Calu3 (cell line): ENCODE measurements at regions not wholly inside any gene's neighbourhood (a gene's known extent, or its start where the extent isn't known, plus 50 kb on each side); places are given as distances from the start of the nearest gene placed in this dataset.

Source experiments
- BruUV-seq: library from RNA; stranded (reverse); fragments of 400-500 nt; replicated peaks from 2 replicates; lab custom pipeline; 2021; lab: Mats Ljungman, UMichigan
- CTCF ChIA-PET: fragments of 300-600 bp; sonication (Branson Sonifier 250); formaldehyde crosslinking; loops from one replicate; lab custom pipeline; 2022; ENCODE audit warnings: antibody characterized with exemption; lab: Charles Lee
- DNase-seq: peaks from one replicate; pipeline ENCODE4 v3.0.0; 2022
- H3K27ac Mint-ChIP-seq: one replicate; pipeline ENCODE4 v1.8.0; 2022; ENCODE audit warnings: mixed read lengths; ENCODE audit not compliant: unreplicated experiment
- H3K27me3 Mint-ChIP-seq: one replicate; pipeline ENCODE4 v1.8.0; 2022; ENCODE audit warnings: mixed read lengths; ENCODE audit not compliant: unreplicated experiment
- H3K36me3 Mint-ChIP-seq: one replicate; pipeline ENCODE4 v1.8.0; 2022; ENCODE audit warnings: mild to moderate bottlenecking, moderate library complexity, mixed read lengths; ENCODE audit not compliant: insufficient read depth, unreplicated experiment
- H3K4me1 Mint-ChIP-seq: one replicate; pipeline ENCODE4 v1.8.0; 2022; ENCODE audit warnings: mild to moderate bottlenecking, low read depth, mixed read lengths; ENCODE audit not compliant: unreplicated experiment
- H3K4me3 Mint-ChIP-seq: one replicate; pipeline ENCODE4 v1.8.0; 2022; ENCODE audit warnings: mild to moderate bottlenecking, low read depth, moderate library complexity, mixed read lengths; ENCODE audit not compliant: unreplicated experiment
- H3K9me3 Mint-ChIP-seq: one replicate; pipeline ENCODE4 v1.8.0; 2022; ENCODE audit warnings: low read depth, mixed read lengths; ENCODE audit not compliant: unreplicated experiment
- intact Hi-C: fragments of 100-400 bp; cut with micrococcal nuclease; formaldehyde crosslinking; loops from one replicate; pipeline ENCODE4 v1.10.0; 2022; ENCODE audit not compliant: unreplicated experiment
- TF ChIP-seq, protein P1 (sequence below): fragments of 200-600 bp; IDR thresholded peaks from one replicate; pipeline ENCODE4 v1.8.0; 2022; ENCODE audit warnings: antibody characterized with exemption; ENCODE audit not compliant: unreplicated experiment

DNA sequence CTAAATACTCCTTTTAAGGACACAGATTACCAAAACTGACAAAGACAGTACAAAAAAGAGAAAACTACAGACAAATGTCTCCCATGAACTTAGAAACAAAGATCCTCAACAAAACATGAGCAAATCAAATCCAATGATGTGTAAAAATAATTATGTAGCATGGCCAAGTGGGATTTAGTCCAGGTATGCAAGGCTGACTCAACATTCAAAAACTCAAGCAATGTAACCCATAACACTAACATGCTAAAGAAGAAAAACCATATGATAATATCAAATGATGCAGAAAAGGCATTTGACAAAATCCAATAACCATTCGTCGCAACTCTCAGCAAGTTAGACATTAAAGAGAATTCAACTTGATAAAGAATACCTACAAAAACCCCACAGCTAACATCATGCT, 239.0 kb upstream of the KLHL29 start:
- CTCF ChIA-PET, result no interaction called here

DNA sequence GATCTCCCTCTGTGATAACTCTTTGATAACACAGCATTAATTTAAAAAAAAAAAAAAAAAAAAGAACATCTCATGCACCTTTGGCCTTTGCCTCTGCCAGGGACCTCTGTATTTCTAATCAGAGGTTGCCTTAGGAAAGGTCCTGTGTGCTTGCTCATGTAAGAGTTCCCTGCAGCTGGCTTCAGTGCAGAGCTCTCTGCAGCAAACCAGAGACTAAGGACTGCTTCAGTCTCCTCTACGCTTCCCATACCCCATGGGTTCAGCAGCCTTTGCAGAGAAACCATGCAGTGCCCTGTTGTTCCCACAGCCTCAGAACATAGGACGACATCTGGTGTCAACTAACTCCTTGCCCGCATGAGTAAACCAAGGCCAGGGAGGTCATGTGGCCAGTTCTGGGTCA, 236.6 kb upstream of the KLHL29 start:
- no peak overlapping the region for H3K4me3 Mint-ChIP-seq
- intact Hi-C loops, result no loop called here
- TF ChIP-seq, protein P1, sequence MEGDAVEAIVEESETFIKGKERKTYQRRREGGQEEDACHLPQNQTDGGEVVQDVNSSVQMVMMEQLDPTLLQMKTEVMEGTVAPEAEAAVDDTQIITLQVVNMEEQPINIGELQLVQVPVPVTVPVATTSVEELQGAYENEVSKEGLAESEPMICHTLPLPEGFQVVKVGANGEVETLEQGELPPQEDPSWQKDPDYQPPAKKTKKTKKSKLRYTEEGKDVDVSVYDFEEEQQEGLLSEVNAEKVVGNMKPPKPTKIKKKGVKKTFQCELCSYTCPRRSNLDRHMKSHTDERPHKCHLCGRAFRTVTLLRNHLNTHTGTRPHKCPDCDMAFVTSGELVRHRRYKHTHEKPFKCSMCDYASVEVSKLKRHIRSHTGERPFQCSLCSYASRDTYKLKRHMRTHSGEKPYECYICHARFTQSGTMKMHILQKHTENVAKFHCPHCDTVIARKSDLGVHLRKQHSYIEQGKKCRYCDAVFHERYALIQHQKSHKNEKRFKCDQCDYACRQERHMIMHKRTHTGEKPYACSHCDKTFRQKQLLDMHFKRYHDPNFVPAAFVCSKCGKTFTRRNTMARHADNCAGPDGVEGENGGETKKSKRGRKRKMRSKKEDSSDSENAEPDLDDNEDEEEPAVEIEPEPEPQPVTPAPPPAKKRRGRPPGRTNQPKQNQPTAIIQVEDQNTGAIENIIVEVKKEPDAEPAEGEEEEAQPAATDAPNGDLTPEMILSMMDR, result no peak
- H3K4me1 Mint-ChIP-seq, result no peaks in the 10 kb centered on the region
- peaks cover 33% of the 10 kb centered on the region for H3K27me3 Mint-ChIP-seq
- H3K9me3 Mint-ChIP-seq, result no peaks in the 10 kb centered on the region
- BruUV-seq, result no TSS peak
- H3K36me3 Mint-ChIP-seq, result no peaks in the 10 kb centered on the region
- H3K27ac Mint-ChIP-seq, result no peak overlapping the region
- no peak for DNase-seq
- CTCF ChIA-PET, result no interaction called here

More for the DNA sequence above, 239.0 kb upstream of the KLHL29 start:
- Mint-ChIP-seq H3K4me1 (no peaks in the 10 kb centered on the region), H3K27me3 (peaks cover 40% of the 10 kb centered on the region), H3K9me3 (no peaks in the 10 kb centered on the region), H3K27ac (no peak overlapping the region), H3K4me3 (no peak overlapping the region), H3K36me3 (no peaks in the 10 kb centered on the region)
- no TSS peak for BruUV-seq
- no peak for DNase-seq
- TF ChIP-seq, protein P1, result no peak
- intact Hi-C loops, result no loop called here

DNA sequence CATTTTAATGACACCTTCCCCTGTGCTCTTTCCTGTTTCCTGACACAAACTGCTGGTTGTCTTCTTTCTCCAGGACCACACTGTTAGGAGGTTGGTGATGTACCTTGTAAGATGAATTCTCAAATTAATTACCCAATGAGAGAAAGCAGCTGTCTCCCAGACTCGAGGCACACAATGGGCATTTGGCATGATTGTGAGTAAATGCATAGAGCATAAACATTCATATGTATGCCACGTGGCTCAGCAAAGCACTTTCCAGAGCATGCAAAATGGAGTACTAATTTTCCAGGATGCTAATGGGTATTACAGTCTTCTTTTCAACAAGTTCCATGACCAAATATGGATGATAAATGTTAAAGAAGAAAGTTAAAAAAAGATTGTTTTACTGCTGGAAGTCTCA, 235.2 kb upstream of the KLHL29 start:
- H3K27me3 Mint-ChIP-seq, result peaks cover 32% of the 10 kb centered on the region

DNA sequence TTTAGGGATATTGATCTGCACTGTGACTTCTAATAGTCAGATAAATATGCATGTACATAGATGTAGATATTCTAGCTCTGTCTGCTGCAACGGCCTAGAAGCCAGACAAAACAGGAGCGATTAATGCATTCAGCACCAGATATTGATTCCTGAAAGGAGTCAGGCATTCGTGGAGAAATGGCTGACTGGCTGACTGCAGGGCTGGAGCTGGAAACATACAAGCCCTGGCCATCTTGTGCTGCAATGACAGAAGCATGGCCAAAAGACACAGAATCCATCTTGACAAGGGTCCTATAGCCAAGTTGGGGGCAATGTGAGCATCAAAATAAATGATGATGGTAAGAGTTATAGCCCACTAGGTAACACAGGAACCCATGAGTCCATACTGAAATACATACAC, 231.5 kb upstream of the KLHL29 start:
- Mint-ChIP-seq H3K36me3 (no peaks in the 10 kb centered on the region), H3K9me3 (no peaks in the 10 kb centered on the region), H3K4me1 (no peaks in the 10 kb centered on the region), H3K27me3 (peaks cover 32% of the 10 kb centered on the region), H3K4me3 (no peak overlapping the region), H3K27ac (no peak overlapping the region)
- DNase-seq, result no peak
- no TSS peak for BruUV-seq
- CTCF ChIA-PET, result no interaction called here
- intact Hi-C loops, result no loop called here
- TF ChIP-seq, protein P1, result no peak

More for the DNA sequence above, 235.2 kb upstream of the KLHL29 start:
- H3K9me3 Mint-ChIP-seq, result no peaks in the 10 kb centered on the region
- CTCF ChIA-PET, result no interaction called here
- intact Hi-C loops, result no loop called here
- no peak for DNase-seq
- H3K4me1 Mint-ChIP-seq, result no peaks in the 10 kb centered on the region
- no peaks in the 10 kb centered on the region for H3K36me3 Mint-ChIP-seq
- H3K4me3 Mint-ChIP-seq, result no peak overlapping the region
- no TSS peak for BruUV-seq
- TF ChIP-seq, protein P1, result no peak
- no peak overlapping the region for H3K27ac Mint-ChIP-seq
